ENCODE measurements at regions not wholly inside any gene's neighbourhood (a gene's known extent, or its start where the extent isn't known, plus 50 kb on each side); places are given as distances from the start of the nearest gene placed in this dataset.

DNA sequence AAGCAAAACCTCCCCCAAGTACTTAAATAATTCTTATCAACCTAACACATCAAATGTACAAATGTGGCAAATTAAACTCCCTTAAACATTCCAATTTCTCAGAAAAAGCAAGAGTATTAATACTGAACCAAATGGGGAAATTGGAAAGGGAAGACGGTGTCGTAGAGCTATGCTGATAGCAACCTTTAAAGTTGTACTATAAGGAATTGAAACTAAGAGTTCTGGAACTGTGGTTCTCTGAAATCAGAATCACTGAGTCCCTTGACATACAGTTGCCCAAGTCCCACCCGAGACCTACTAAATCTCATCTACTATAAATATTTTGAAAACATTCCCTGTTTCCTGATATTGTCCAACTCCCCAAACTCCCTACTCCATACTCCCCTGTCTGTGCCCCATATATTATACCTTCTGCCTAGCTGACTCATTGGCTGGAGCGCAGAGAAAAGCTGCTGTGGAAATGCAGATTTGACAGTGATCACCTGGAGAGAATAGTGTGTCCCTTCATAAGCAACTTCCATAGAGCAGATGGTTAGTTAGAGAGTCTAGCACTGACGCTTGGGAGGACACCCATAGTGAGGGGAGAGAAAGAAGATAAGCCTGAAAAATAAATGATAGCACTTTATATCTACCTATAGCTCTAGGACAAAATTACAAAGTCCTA lies 51.4 kb upstream of the ITM2B start:
- H3K4me3 Mint-ChIP-seq: no peak overlapping the region

DNA sequence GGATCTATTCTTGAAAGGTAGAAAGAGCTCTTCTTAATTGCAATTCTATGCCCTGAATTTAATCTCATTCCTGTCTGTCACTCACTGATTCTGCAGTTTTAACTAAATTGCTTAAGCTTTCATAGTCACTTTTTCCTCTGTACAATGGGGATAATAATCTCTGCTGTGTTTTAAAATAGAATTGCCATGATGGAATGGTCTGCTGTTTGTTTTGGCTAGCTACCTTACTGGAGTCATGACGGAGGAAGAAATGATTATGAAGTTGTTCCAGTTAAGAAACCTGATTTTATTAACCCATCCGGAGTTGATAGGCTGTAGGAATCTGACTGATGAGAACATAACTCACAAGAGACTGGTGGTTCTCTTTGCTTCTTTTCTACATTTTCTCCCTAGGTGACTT lies 54.9 kb upstream of the ITM2B start:
- Mint-ChIP-seq H3K9me3 (no peaks in the 10 kb centered on the region), H3K27me3 (ENCODE audit: low read depth) (peaks cover 31% of the 10 kb centered on the region), H3K4me3 (no peak overlapping the region), H3K27ac (no peak overlapping the region), H3K36me3 (ENCODE audit: low read depth) (no peaks in the 10 kb centered on the region), H3K4me1 (ENCODE audit: low read depth) (peaks cover 8% of the 10 kb centered on the region)
- no peak for DNase-seq (ENCODE audit: low spot score)

More for the DNA sequence above, 51.4 kb upstream of the ITM2B start:
- no peaks in the 10 kb centered on the region for H3K36me3 Mint-ChIP-seq (ENCODE audit: low read depth)
- no peak for DNase-seq (ENCODE audit: low spot score)
- no peaks in the 10 kb centered on the region for H3K9me3 Mint-ChIP-seq
- peaks cover 28% of the 10 kb centered on the region for H3K27me3 Mint-ChIP-seq (ENCODE audit: low read depth)
- no peak overlapping the region for H3K27ac Mint-ChIP-seq
- peaks cover 20% of the 10 kb centered on the region for H3K4me1 Mint-ChIP-seq (ENCODE audit: low read depth)

DNA sequence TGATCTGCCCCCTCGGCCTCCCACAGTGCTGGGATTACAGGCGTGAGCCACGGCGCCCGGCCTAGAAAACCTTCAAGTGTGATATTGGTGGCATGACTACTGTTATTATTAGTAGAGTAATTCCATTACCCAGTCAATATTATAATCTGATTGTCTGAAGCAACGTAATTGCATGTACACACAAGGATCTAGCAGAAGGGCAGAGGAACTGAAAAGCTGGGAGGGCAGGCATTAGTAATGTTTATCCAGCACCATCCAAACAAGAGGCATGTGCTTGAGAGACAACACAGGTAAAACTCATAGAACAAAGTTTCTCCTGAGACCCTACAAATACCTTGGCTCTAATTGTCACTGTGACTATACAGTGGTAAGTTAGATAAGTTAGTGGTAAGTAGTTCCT lies 56.2 kb upstream of the ITM2B start:
- no peak overlapping the region for H3K27ac Mint-ChIP-seq
- peaks cover 25% of the 10 kb centered on the region for H3K27me3 Mint-ChIP-seq (ENCODE audit: low read depth)
- H3K9me3 Mint-ChIP-seq: no peaks in the 10 kb centered on the region
- DNase-seq (ENCODE audit: low spot score): no peak
- H3K4me3 Mint-ChIP-seq: no peak overlapping the region
- no peaks in the 10 kb centered on the region for H3K36me3 Mint-ChIP-seq (ENCODE audit: low read depth)
- H3K4me1 Mint-ChIP-seq (ENCODE audit: low read depth): no peaks in the 10 kb centered on the region

DNA sequence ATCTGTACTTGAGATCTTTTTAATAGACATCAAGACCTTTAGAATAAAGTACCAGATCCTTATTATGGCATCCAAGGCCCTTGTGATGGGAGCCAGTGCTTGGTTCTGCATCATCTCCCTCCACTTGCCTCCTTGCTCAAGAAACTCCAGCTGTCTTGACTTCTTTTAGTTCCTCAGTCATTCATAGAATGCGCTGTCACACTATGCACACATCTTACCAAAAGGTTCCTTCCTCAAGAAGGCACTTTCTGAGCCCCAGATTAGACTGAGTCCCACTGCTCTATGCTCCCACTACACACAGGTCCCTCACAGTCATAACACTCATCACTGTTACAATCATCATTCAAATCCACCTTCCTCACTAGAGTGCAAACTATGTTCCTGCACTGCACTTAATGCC lies 57.8 kb upstream of the ITM2B start:
- H3K4me1 Mint-ChIP-seq (ENCODE audit: low read depth): no peaks in the 10 kb centered on the region
- no peaks in the 10 kb centered on the region for H3K9me3 Mint-ChIP-seq
- peaks cover 23% of the 10 kb centered on the region for H3K27me3 Mint-ChIP-seq (ENCODE audit: low read depth)
- H3K27ac Mint-ChIP-seq: no peak overlapping the region
- H3K4me3 Mint-ChIP-seq: no peak overlapping the region
- no peaks in the 10 kb centered on the region for H3K36me3 Mint-ChIP-seq (ENCODE audit: low read depth)
- DNase-seq (ENCODE audit: low spot score): no peak

DNA sequence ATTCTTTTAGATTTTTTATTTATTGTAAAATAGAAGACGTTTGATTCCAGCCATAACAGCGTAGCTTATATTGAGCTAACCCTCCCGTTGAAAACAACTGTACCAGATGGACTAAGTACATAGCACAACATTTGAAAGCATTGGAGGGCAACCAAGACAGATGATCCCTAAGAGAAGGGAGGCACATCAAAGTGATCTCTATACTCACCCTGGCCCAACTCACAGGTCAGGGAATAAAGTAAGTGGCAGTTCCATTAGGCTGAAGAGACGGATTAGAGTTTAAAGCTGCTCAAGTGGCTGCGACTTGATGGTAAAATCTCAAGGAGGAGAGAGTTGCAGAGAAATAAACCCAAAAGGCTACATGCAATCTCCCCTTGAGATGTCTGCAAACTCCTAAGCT lies 65.1 kb upstream of the ITM2B start:
- H3K4me1 Mint-ChIP-seq (ENCODE audit: low read depth): no peaks in the 10 kb centered on the region
- no peak overlapping the region for H3K4me3 Mint-ChIP-seq
- H3K27ac Mint-ChIP-seq: no peak overlapping the region
- H3K36me3 Mint-ChIP-seq (ENCODE audit: low read depth): no peaks in the 10 kb centered on the region
- H3K27me3 Mint-ChIP-seq (ENCODE audit: low read depth): peaks cover 26% of the 10 kb centered on the region
- no peaks in the 10 kb centered on the region for H3K9me3 Mint-ChIP-seq
- no peak for DNase-seq (ENCODE audit: low spot score)

DNA sequence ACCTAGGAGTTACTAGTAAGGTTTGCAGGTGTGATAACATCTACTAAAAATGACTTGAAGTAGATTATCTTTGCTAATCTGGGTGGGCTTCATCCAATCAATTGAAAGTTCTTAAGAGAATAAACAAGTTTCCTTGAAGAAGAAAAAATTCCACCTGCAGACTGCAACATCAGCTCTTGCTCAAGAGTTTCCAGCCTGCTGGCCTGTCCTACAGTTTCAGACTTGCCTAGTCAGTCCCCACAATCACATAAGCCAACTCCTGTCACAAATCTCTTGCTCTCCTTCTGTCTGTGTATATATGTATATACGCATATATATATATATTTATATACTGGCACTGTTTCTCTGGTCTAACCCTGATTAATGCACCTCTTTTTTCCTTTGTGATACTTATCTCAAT lies 67.3 kb upstream of the ITM2B start:
- Mint-ChIP-seq H3K27ac (no peak overlapping the region), H3K4me1 (ENCODE audit: low read depth) (no peaks in the 10 kb centered on the region), H3K4me3 (no peak overlapping the region), H3K9me3 (no peaks in the 10 kb centered on the region), H3K36me3 (ENCODE audit: low read depth) (no peaks in the 10 kb centered on the region), H3K27me3 (ENCODE audit: low read depth) (peaks cover 25% of the 10 kb centered on the region)
- no peak for DNase-seq (ENCODE audit: low spot score)

DNA sequence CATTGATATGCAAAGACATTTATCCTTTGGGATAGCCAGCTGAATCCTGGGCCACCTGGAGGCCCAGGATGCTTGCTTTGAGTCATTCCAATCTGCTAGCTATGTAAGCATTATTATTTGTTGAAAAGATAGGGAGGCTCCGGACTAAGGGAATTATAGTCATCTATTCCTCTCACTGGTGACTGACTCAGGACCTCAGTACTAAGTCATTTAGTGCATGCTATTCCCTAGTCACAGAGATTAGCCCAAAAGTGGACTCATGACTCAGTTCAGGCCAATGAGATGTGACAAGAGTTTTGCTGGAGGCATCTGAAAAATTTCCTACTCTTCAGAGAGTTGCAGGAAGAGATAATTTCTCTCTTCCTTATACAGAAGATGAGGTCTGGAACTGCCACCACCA lies 67.9 kb upstream of the ITM2B start:
- Mint-ChIP-seq H3K27ac (no peak overlapping the region), H3K9me3 (no peaks in the 10 kb centered on the region), H3K36me3 (ENCODE audit: low read depth) (no peaks in the 10 kb centered on the region), H3K27me3 (ENCODE audit: low read depth) (peaks cover 25% of the 10 kb centered on the region), H3K4me1 (ENCODE audit: low read depth) (peaks cover 3% of the 10 kb centered on the region), H3K4me3 (no peak overlapping the region)
- no peak for DNase-seq (ENCODE audit: low spot score)

DNA sequence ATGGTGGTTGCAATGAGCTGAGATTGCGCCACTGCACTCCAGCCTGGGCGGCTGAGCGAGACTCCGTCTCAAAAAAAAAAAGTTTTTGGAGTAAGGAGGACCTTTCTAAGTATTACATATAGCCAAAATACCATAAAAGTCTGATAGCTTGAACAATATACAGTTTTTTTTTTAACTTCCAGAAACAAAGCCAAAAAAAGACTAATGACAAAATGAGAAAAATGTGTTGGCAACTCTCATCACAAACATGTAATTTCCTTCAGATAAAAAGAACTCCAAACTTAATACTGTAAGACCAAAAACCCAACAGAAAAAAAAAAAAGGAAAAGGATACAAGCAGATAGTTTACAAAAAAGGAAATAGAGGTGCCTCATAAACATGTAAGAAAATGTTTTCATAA lies 68.2 kb upstream of the MED4 start:
- Mint-ChIP-seq H3K36me3 (ENCODE audit: low read depth) (no peaks in the 10 kb centered on the region), H3K27me3 (ENCODE audit: low read depth) (peaks cover 22% of the 10 kb centered on the region), H3K27ac (no peak overlapping the region), H3K4me1 (ENCODE audit: low read depth) (peaks cover 9% of the 10 kb centered on the region), H3K9me3 (no peaks in the 10 kb centered on the region), H3K4me3 (no peak overlapping the region)
- DNase-seq (ENCODE audit: low spot score): no peak

DNA sequence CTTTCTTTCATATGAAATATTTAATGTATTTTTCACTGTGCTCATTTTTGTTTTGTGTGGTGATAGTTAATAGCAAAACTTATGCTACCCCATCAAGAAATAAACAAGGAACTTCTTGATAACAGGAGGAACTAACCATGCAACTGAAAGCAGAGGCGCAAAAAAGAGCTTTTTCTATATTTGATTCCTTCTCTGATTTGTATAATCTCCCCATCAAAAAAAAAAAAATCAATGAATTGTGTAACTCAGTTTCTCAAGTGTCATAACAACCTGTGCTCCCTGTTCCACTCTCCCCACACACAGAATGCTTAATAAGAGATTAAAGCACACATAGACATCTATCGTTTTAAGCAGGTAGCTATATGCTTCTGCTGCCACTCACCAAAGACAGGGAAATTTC lies 67.3 kb upstream of the MED4 start:
- Mint-ChIP-seq H3K4me1 (ENCODE audit: low read depth) (peaks cover 10% of the 10 kb centered on the region), H3K27ac (no peak overlapping the region), H3K4me3 (no peak overlapping the region), H3K9me3 (no peaks in the 10 kb centered on the region), H3K27me3 (ENCODE audit: low read depth) (peaks cover 17% of the 10 kb centered on the region), H3K36me3 (ENCODE audit: low read depth) (no peaks in the 10 kb centered on the region)
- DNase-seq (ENCODE audit: low spot score): no peak

DNA sequence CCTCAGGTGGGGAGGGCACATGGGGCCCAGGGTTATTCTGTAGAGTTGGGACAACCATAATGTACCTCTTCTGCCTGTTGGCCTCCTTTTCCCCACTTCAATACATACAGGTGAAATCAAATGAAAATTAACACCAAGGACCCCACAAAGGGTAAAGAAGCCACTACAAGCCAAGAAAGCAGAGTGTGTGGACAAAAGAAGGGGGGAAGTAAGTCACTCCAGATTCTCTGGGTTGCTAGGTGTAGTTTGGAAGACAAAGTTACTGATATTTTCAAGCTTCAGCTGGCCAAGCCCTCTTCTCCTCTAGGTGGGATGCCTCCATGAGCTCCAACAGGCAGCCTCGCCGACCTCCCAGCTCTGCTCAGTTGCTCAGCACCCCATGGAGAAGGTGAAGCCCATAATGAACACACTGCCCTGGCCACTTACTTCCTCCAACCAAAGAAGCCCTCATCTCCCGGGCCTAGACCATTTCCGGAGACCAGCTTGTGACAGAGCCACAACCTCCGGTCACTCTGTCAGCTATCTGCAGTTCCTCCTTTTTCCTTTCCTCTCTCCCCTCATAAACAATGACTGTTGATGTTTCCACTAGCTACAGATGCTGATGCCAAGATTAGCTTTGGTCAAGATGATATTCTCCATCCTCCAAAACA lies 66.8 kb upstream of the MED4 start:
- Mint-ChIP-seq H3K9me3 (no peaks in the 10 kb centered on the region), H3K27ac (no peak overlapping the region), H3K27me3 (ENCODE audit: low read depth) (peaks cover 12% of the 10 kb centered on the region), H3K4me1 (ENCODE audit: low read depth) (peaks cover 10% of the 10 kb centered on the region), H3K36me3 (ENCODE audit: low read depth) (no peaks in the 10 kb centered on the region), H3K4me3 (no peak overlapping the region)
- DNase-seq (ENCODE audit: low spot score): no peak

DNA sequence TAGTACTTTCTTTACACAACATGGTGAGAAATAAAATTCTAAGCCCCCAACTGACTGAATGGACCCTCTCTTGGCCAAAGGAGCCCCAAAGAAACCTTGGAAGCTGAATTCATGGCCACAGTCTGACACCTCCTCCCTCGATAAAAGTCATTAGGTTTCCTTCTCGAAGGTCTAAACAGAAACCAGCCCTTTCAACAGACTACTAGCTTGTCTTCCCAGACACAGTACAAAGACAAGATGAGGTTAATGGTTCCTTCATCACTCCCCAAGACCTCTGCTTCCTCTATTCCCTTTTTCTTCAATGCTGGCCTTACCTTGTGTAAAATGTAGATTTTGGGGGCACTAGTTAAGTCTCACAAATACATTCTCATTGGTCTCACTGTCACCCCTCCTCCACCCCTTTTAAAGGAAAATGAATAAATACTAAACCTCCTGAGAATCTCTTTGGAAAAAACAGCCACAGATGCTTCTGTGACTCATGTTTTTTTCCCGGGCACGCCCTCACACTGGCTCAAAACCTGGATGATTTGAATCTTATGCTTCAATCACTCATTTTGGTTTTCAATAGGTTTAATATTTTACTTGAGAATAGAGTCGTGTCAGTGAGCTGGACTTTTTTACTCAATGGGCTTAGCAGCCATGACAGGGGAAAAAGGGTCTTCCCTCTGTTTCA lies 65.8 kb upstream of the MED4 start:
- no peak overlapping the region for H3K4me3 Mint-ChIP-seq
- H3K36me3 Mint-ChIP-seq (ENCODE audit: low read depth): no peaks in the 10 kb centered on the region
- H3K4me1 Mint-ChIP-seq (ENCODE audit: low read depth): peaks cover 16% of the 10 kb centered on the region
- no peak for DNase-seq (ENCODE audit: low spot score)
- H3K27ac Mint-ChIP-seq: no peak overlapping the region
- H3K27me3 Mint-ChIP-seq (ENCODE audit: low read depth): peaks cover 6% of the 10 kb centered on the region
- H3K9me3 Mint-ChIP-seq: no peaks in the 10 kb centered on the region

DNA sequence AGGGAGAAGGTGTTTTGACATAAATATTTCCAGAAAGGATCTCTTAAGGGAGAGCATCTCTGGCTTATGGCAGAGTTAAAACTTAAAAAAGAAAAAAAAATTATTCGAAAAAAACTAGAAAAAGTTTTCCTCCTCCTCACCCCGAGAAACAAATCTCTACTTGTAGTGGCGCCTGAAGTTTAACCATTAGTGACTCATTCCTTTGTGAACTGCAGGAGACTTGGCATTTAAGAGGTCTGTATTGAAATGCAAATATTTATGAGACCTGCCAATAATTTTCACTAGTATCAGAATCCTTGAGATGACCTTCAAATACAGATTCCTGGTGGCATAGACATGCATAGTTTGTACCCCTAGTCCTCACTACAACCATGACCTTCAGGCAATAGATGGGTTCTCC lies 64.9 kb upstream of the MED4 start:
- Mint-ChIP-seq H3K27ac (no peak overlapping the region), H3K9me3 (no peaks in the 10 kb centered on the region), H3K4me3 (no peak overlapping the region), H3K4me1 (ENCODE audit: low read depth) (peaks cover 21% of the 10 kb centered on the region), H3K27me3 (ENCODE audit: low read depth) (peaks cover 3% of the 10 kb centered on the region), H3K36me3 (ENCODE audit: low read depth) (peaks cover 1% of the 10 kb centered on the region)
- no peak for DNase-seq (ENCODE audit: low spot score)

DNA sequence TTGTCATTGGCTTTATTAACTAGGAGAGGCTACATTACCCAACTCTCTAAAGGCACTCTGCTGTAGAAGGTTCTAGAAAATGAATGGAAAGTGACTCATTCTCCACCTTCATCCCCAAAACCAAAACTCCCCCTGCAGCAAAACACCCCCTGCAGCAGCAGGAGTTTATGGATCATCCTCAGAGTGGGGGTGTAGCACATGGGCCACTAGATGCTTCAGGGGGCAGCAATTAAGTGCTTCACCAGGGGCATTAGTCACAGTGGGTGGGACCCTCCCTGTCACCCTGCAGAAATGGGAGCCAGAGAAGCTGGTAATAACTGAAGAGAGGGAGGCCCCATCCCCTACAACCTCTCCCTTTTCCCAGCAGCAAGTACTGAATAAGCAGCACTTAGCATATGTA lies 64.5 kb upstream of the MED4 start:
- DNase-seq (ENCODE audit: low spot score): no peak
- H3K9me3 Mint-ChIP-seq: no peaks in the 10 kb centered on the region

DNA sequence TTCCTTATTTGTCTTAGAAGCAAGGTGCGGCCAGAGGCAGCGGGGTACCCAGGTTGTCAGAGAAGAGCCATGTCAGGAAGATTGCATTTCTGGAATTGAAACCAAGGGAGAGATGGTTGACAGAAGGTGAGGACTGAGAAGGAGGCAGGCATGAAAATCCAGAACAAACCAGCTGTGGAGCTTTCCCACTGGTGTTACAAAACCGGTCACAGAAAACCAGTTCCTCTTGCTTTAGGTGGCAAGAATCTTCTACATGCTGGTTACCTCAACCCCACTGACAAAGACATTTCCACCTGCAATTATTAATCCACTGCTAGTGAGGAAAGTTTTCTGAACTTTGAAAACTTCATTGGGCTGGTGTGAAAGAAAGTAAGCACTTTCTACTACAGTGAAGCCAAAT lies 64.0 kb upstream of the MED4 start:
- Mint-ChIP-seq H3K4me1 (ENCODE audit: low read depth) (peaks cover 21% of the 10 kb centered on the region), H3K9me3 (no peaks in the 10 kb centered on the region), H3K36me3 (ENCODE audit: low read depth) (peaks cover 1% of the 10 kb centered on the region), H3K27me3 (ENCODE audit: low read depth) (peaks cover 2% of the 10 kb centered on the region), H3K4me3 (no peak overlapping the region), H3K27ac (no peak overlapping the region)
- DNase-seq (ENCODE audit: low spot score): no peak

More for the DNA sequence above, 64.5 kb upstream of the MED4 start:
- no peak overlapping the region for H3K4me3 Mint-ChIP-seq
- H3K36me3 Mint-ChIP-seq (ENCODE audit: low read depth): peaks cover 1% of the 10 kb centered on the region
- H3K4me1 Mint-ChIP-seq (ENCODE audit: low read depth): peaks cover 21% of the 10 kb centered on the region
- no peak overlapping the region for H3K27ac Mint-ChIP-seq
- peaks cover 2% of the 10 kb centered on the region for H3K27me3 Mint-ChIP-seq (ENCODE audit: low read depth)

All from T-helper 2 cell treated with Interferon-gamma antibody and Interleukin-4, amounts not matched to agents 5 μg/mL and 100 μg/mL, for 36 hours (primary cell).